ENCODE measurements at regions not wholly inside any gene's neighbourhood (a gene's known extent, or its start where the extent isn't known, plus 50 kb on each side); places are given as distances from the start of the nearest gene placed in this dataset.

DNA sequence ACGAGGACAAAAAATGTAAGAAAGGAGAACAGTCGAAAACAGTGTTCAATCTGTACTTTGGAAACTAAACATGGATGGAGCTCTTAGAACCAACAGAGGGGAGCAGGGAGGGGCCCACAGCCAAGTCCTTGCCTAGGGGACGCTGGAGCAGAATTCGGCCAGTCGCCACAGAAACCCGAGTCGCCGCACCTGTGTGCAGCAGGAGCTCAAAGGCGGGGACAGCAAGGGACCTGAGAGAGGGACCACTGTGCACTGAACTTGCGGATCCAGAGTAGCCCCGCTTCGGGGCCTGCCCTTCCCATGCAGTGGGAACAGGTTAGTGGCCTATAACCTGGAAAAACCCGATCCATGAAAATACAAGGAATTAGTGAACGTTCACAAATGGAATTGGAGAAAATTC lies 68.1 kb downstream of the SEC61G start:
- ATAC-seq (ENCODE audit: poor library complexity) (no peak), DNase-seq (no peak)
- no peak overlapping the region for H3K27ac ChIP-seq (ENCODE audit: low read depth in 1 of 2, low read length in 2 of 2)
- H3K27me3 ChIP-seq (ENCODE audit: control insufficient read depth in 1 of 2, insufficient read depth in 2 of 2, low read length in 2 of 2) = no peaks in the 10 kb centered on the region
- Mint-ChIP-seq H3K36me3 (ENCODE audit: low read depth) (no peaks in the 10 kb centered on the region), H3K27me3 (peaks cover 7% of the 10 kb centered on the region), H3K4me3 (no peak overlapping the region), H3K27ac (no peak overlapping the region), H3K9me3 (no peaks in the 10 kb centered on the region), H3K4me1 (ENCODE audit: low read depth) (no peaks in the 10 kb centered on the region)
- H3K36me3 ChIP-seq (ENCODE audit: insufficient read depth, low read length) = no peaks in the 10 kb centered on the region
- H3K4me3 ChIP-seq (ENCODE audit: low read length) = no peak overlapping the region
- ChIA-PET CTCF (no interaction called here), POLR2A (no interaction called here)
- intact Hi-C loops (cut with DNase I, micrococcal nuclease) = no loop called here
- TF ChIP-seq, protein P1, sequence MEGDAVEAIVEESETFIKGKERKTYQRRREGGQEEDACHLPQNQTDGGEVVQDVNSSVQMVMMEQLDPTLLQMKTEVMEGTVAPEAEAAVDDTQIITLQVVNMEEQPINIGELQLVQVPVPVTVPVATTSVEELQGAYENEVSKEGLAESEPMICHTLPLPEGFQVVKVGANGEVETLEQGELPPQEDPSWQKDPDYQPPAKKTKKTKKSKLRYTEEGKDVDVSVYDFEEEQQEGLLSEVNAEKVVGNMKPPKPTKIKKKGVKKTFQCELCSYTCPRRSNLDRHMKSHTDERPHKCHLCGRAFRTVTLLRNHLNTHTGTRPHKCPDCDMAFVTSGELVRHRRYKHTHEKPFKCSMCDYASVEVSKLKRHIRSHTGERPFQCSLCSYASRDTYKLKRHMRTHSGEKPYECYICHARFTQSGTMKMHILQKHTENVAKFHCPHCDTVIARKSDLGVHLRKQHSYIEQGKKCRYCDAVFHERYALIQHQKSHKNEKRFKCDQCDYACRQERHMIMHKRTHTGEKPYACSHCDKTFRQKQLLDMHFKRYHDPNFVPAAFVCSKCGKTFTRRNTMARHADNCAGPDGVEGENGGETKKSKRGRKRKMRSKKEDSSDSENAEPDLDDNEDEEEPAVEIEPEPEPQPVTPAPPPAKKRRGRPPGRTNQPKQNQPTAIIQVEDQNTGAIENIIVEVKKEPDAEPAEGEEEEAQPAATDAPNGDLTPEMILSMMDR (IDR thresholded peaks at IDR 0.05) = no peak
- H3K9me3 ChIP-seq (ENCODE audit: control insufficient read depth in 1 of 2, insufficient read depth in 1 of 2, low read length in 2 of 2) = peaks cover 0 to 10% of the 10 kb centered on the region in 2 experiments
- no peaks in the 10 kb centered on the region for H3K4me1 ChIP-seq (ENCODE audit: insufficient read depth, low read length)

DNA sequence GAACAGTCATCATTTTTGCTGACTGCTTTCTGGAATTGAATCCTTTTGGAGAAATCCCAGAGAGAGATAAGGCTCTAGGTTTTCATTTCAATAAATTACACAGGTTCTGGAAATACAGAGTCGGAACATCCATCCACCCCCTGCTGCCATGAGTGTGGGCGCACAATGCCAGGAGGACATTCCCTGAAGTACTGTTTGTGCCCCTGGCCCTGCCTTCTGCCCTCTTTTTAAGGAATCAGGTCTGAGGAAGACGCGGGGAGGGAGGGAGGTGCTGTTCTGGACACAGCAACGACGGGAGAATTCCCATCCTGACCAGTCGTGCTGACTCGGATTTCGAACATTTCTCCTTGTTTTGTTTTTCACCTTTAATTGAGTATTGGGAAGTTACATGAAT lies 69.0 kb downstream of the SEC61G start:
- no peak overlapping the region for H3K27ac ChIP-seq (ENCODE audit: low read depth in 1 of 2, low read length in 2 of 2)
- Mint-ChIP-seq H3K27ac (no peak overlapping the region), H3K27me3 (peaks cover 7% of the 10 kb centered on the region), H3K36me3 (ENCODE audit: low read depth) (no peaks in the 10 kb centered on the region), H3K4me3 (no peak overlapping the region), H3K4me1 (ENCODE audit: low read depth) (no peaks in the 10 kb centered on the region), H3K9me3 (no peaks in the 10 kb centered on the region)
- CTCF ChIA-PET = no interaction called here
- H3K4me1 ChIP-seq (ENCODE audit: insufficient read depth, low read length) = no peaks in the 10 kb centered on the region
- DNase-seq = no peak
- peaks cover 0 to 10% of the 10 kb centered on the region in 2 experiments for H3K9me3 ChIP-seq (ENCODE audit: control insufficient read depth in 1 of 2, insufficient read depth in 1 of 2, low read length in 2 of 2)
- intact Hi-C loops (cut with DNase I, micrococcal nuclease) = no loop called here
- no peaks in the 10 kb centered on the region for H3K27me3 ChIP-seq (ENCODE audit: control insufficient read depth in 1 of 2, insufficient read depth in 2 of 2, low read length in 2 of 2)
- ATAC-seq (ENCODE audit: poor library complexity) = no peak
- H3K4me3 ChIP-seq (ENCODE audit: low read length) = no peak overlapping the region
- H3K36me3 ChIP-seq (ENCODE audit: insufficient read depth, low read length) = no peaks in the 10 kb centered on the region
- POLR2A ChIA-PET = no interaction called here
- TF ChIP-seq, protein P1 (IDR thresholded peaks at IDR 0.05) = no peak

DNA sequence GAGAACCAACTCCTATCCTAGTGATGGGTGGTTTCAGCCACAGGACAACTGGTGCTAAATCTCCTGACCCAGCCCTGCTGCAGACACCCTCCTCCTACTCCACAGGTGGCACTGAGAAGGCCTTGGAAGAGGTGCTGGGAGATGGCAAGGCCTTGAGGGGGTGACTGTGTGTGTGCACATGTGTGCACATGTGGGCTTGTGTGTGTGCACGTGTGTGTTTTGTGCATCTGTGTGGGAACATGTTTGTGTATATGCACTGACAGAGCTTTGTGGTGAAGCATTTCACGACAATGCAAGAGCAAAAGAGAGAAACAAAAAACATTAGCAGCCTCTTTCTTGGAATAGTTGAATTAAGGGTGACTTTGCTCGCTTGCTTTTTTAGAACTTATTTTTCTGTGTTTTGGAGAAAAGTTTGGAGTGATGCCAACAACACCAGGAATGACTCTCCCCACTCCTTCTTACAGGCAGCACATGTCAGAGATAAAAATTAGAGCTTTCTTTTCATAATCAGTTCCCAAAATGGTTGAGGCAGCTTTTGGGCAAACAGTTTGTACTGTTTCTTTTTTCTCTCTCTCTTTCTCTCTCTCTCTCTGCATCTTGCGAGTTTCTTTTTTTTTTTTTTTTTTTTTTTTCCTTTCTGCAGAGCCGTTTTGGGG lies 69.5 kb downstream of the SEC61G start:
- Histone ChIP-seq H3K4me1 (ENCODE audit: insufficient read depth, low read length) (no peaks in the 10 kb centered on the region), H3K4me3 (ENCODE audit: low read length) (no peak overlapping the region), H3K36me3 (ENCODE audit: insufficient read depth, low read length) (no peaks in the 10 kb centered on the region), H3K27ac (ENCODE audit: low read depth in 1 of 2, low read length in 2 of 2) (no peak overlapping the region), H3K27me3 (ENCODE audit: control insufficient read depth in 1 of 2, insufficient read depth in 2 of 2, low read length in 2 of 2) (no peaks in the 10 kb centered on the region), H3K9me3 (ENCODE audit: control insufficient read depth in 1 of 2, insufficient read depth in 1 of 2, low read length in 2 of 2) (peaks cover 0 to 10% of the 10 kb centered on the region in 2 experiments)
- ChIA-PET CTCF (no interaction called here), POLR2A (no interaction called here)
- ATAC-seq (ENCODE audit: poor library complexity) (no peak), DNase-seq (no peak)
- intact Hi-C loops (cut with DNase I, micrococcal nuclease) = no loop called here
- no peak overlapping the region for H3K4me3 Mint-ChIP-seq
- TF ChIP-seq, protein P1 (IDR thresholded peaks at IDR 0.05) = no peak
- peaks cover 4% of the 10 kb centered on the region for H3K9me3 Mint-ChIP-seq
- peaks cover 7% of the 10 kb centered on the region for H3K27me3 Mint-ChIP-seq
- H3K27ac Mint-ChIP-seq = no peak overlapping the region
- H3K4me1 Mint-ChIP-seq (ENCODE audit: low read depth) = no peaks in the 10 kb centered on the region
- H3K36me3 Mint-ChIP-seq (ENCODE audit: low read depth) = no peaks in the 10 kb centered on the region
